Osteoblast (primary cell): ENCODE measurements at regions not wholly inside any gene's neighbourhood (a gene's known extent, or its start where the extent isn't known, plus 50 kb on each side); places are given as distances from the start of the nearest gene placed in this dataset.
"Not testable (repeated sequence)": the region's sequence is repeated elsewhere in the genome, so short reads cannot be mapped to it uniquely, and the experiment has no call there.

Experiments used
- DNase-seq: peaks from one replicate; pipeline ENCODE4 v3.0.0; 2011; ENCODE audit warnings: low spot score, mixed read lengths; ENCODE audit not compliant: insufficient read length; ENCODE audit errors: missing footprints
- H2AFZ ChIP-seq: 2 replicates; pipeline ENCODE4 v1.6.0; 2011; ENCODE audit warnings: mild to moderate bottlenecking, low read length
- H3K27ac ChIP-seq: 2 replicates; pipeline ENCODE4 v1.5.1; 2011; ENCODE audit warnings: mild to moderate bottlenecking, low read depth, low read length, moderate library complexity
- H3K27me3 ChIP-seq: 2 replicates; pipeline ENCODE4 v1.6.0; 2012; ENCODE audit warnings: mild to moderate bottlenecking, control low read depth, inconsistent platforms, low read length, moderate library complexity; ENCODE audit not compliant: insufficient read depth
- H3K36me3 ChIP-seq: 2 replicates; pipeline ENCODE4 v1.5.1; 2011; ENCODE audit warnings: mild to moderate bottlenecking, low read length, control low read depth, moderate library complexity; ENCODE audit not compliant: insufficient read depth
- H3K4me1 ChIP-seq: 2 replicates; pipeline ENCODE4 v1.5.1; 2011; ENCODE audit warnings: mild to moderate bottlenecking, low read length, control low read depth, moderate library complexity; ENCODE audit not compliant: insufficient read depth
- H3K4me2 ChIP-seq: 2 replicates; pipeline ENCODE4 v1.6.0; 2011; ENCODE audit warnings: mild to moderate bottlenecking, low read length; ENCODE audit not compliant: insufficient read depth
- H3K4me3 ChIP-seq: fragments of 200-600 bp; sonication (generic); 3 replicates; pipeline ENCODE4 v1.5.1; 2012; ENCODE audit warnings: mild to moderate bottlenecking, low read length, inconsistent platforms; ENCODE audit not compliant: insufficient read depth
- H3K79me2 ChIP-seq: 2 replicates; pipeline ENCODE4 v1.6.0; 2012; ENCODE audit warnings: mild to moderate bottlenecking, low read length, control low read depth, inconsistent platforms; ENCODE audit not compliant: insufficient read depth
- H3K9me3 ChIP-seq: 2 replicates; pipeline ENCODE4 v1.5.1; 2011; ENCODE audit warnings: low read depth, low read length, control low read depth
- H4K20me1 ChIP-seq: 2 replicates; pipeline ENCODE4 v1.6.0; 2012; ENCODE audit warnings: mild to moderate bottlenecking, low read length, control low read depth; ENCODE audit not compliant: insufficient read depth
- TF ChIP-seq, protein P1 (sequence below): IDR thresholded peaks from 2 replicates; pipeline ENCODE4 v1.5.1; 2011; ENCODE audit warnings: mild to moderate bottlenecking, low read depth, low read length, moderate library complexity; ENCODE audit errors: extremely low read depth

DNA sequence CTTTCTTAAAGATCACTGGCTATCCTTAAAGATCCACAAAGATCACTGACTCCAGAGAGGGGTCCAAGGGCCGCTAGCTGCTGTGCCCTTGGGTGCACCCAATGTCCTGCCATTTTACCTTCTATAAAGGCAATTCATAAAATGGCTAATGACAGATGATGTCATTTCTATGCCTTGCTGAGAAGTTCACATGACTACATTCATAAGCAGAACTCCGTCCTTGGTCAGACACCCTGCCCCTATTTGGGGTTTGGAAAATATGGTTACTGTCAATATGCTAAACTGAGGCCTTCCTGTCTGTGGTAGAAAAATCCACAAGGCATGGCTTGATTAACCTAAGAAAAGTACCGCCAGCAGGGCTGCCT lies 60.9 kb upstream of the BMAL1 start:
- Histone ChIP-seq H4K20me1 (no peaks in the 10 kb centered on the region), H3K27ac (peak overlapping the region; percentile 98), H3K27me3 (no peaks in the 10 kb centered on the region), H3K4me2 (peak overlapping the region; percentile 91), H3K4me1 (peaks cover 49% of the 10 kb centered on the region), H3K4me3 (peak overlapping the region; percentile 20), H3K9me3 (no peaks in the 10 kb centered on the region), H3K79me2 (no peaks in the 10 kb centered on the region), H3K36me3 (no peaks in the 10 kb centered on the region), H2AFZ (peak overlapping the region; percentile 80)
- DNase-seq, result peak; percentile 48
- TF ChIP-seq, protein P1, sequence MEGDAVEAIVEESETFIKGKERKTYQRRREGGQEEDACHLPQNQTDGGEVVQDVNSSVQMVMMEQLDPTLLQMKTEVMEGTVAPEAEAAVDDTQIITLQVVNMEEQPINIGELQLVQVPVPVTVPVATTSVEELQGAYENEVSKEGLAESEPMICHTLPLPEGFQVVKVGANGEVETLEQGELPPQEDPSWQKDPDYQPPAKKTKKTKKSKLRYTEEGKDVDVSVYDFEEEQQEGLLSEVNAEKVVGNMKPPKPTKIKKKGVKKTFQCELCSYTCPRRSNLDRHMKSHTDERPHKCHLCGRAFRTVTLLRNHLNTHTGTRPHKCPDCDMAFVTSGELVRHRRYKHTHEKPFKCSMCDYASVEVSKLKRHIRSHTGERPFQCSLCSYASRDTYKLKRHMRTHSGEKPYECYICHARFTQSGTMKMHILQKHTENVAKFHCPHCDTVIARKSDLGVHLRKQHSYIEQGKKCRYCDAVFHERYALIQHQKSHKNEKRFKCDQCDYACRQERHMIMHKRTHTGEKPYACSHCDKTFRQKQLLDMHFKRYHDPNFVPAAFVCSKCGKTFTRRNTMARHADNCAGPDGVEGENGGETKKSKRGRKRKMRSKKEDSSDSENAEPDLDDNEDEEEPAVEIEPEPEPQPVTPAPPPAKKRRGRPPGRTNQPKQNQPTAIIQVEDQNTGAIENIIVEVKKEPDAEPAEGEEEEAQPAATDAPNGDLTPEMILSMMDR, result no peak

DNA sequence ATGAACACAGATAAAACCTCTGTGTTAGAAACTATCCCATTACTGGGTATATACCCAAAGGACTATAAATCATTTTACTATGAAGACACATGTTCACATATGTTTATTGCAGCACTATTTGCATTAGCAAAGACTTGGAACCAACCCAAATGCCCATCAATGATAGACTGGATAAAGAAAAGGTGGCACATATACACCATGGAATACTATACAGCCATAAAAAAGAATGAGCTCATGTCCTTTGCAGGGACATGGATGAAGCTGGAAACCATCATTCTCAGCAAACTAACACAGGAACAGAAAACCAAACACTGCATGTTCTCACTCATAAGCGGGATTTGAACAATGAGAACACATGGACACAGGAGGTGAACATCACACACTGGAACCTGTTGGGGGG lies 58.9 kb upstream of the BMAL1 start:
- H3K4me3 ChIP-seq, H2AFZ ChIP-seq, H3K9me3 ChIP-seq, H3K27ac ChIP-seq, DNase-seq, H3K36me3 ChIP-seq, H3K27me3 ChIP-seq, H4K20me1 ChIP-seq, H3K79me2 ChIP-seq, H3K4me2 ChIP-seq: not testable (repeated sequence)
- peaks cover 57% of the 10 kb centered on the region for H3K4me1 ChIP-seq

DNA sequence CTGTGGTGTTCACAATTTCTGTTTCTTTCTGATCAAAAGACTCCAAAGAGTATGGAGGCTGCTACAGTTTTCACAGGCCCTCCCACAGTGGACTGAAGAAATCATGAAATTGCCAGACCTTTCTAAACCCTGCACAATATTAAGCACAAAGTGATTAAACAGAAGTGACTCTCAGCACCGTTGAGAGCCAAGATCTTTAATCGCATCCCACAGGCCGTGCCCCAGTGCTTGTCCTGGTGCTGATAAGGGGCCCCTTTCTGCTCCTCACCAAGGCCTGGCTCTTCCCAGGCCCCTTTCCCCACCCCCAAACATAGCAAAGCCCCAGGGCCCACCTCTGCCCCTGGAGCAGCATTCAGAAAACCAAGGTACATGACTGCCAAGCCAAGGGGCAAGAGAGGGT lies 57.4 kb upstream of the BMAL1 start:
- Histone ChIP-seq H4K20me1 (no peaks in the 10 kb centered on the region), H3K4me2 (no peak overlapping the region), H3K4me3 (no peak overlapping the region), H3K27me3 (no peaks in the 10 kb centered on the region), H3K79me2 (no peaks in the 10 kb centered on the region), H3K27ac (peak overlapping the region; percentile 18), H3K4me1 (peaks cover 43% of the 10 kb centered on the region), H3K9me3 (no peaks in the 10 kb centered on the region), H2AFZ (peak overlapping the region; percentile 66), H3K36me3 (no peaks in the 10 kb centered on the region)
- TF ChIP-seq, protein P1, result no peak
- DNase-seq, result no peak

DNA sequence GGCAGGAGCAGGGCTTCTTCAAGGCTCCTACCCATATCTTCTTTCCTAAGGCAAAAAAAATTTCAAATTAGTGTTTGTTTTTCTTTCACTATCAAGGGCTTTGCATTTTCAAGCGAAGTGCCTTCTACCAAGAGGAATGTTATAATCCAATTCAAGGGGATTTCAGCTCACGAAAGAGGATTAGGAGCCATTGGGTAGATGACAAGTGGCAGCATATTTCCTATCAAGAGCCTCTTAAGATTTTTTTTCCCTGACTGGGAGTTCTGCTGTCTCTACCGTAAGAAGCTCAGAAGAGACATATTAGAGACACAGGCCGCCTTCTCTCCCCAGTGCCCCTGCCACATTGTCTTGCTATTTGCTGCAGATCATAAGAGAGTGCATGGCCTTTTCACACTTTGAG lies 55.9 kb upstream of the BMAL1 start:
- no peaks in the 10 kb centered on the region for H3K36me3 ChIP-seq
- TF ChIP-seq, protein P1, result no peak
- H3K4me3 ChIP-seq, result no peak overlapping the region
- H3K9me3 ChIP-seq, result no peaks in the 10 kb centered on the region
- no peak overlapping the region for H2AFZ ChIP-seq
- DNase-seq, result peak; percentile 8
- no peaks in the 10 kb centered on the region for H4K20me1 ChIP-seq
- H3K4me2 ChIP-seq, result no peak overlapping the region
- H3K27ac ChIP-seq, result no peak overlapping the region
- H3K79me2 ChIP-seq, result no peaks in the 10 kb centered on the region
- H3K4me1 ChIP-seq, result peaks cover 29% of the 10 kb centered on the region
- no peaks in the 10 kb centered on the region for H3K27me3 ChIP-seq
